PC-3 (cell line): ENCODE measurements at regions not wholly inside any gene's neighbourhood (a gene's known extent, or its start where the extent isn't known, plus 50 kb on each side); places are given as distances from the start of the nearest gene placed in this dataset.

ENCODE experiments used
- ATAC-seq: fragments of 200-7000 bp; cut with Tn5 transposase; 2 replicates; pipeline ENCODE4 v1.9.1; 2020; ENCODE audit warnings: mild to moderate bottlenecking, moderate library complexity
- BruUV-seq: library from RNA; stranded (reverse); fragments of 400-500 nt; replicated peaks from 2 replicates; lab custom pipeline; 2021; lab: Mats Ljungman, UMichigan
- CTCF ChIA-PET: fragments of 300-600 bp; sonication (Branson Sonifier 250); formaldehyde crosslinking; loops from one replicate; lab custom pipeline; 2022; ENCODE audit warnings: antibody characterized with exemption; lab: Charles Lee
- POLR2A ChIA-PET: fragments of 300-600 bp; sonication (Branson Sonifier 250); formaldehyde crosslinking; loops from one replicate; lab custom pipeline; 2022; ENCODE audit warnings: antibody characterized with exemption; ENCODE audit not compliant: unreplicated experiment; lab: Charles Lee
- DNase-seq: peaks from one replicate; pipeline ENCODE4 v3.0.0-alpha.2; 2015
- H2AFZ ChIP-seq: fragments of 300-600 bp; sonication (generic); 2 replicates; pipeline ENCODE4 v1.6.0; 2016; ENCODE audit warnings: antibody characterized with exemption, low read length
- H3F3A ChIP-seq: fragments of 300-600 bp; sonication (generic); one replicate; pipeline ENCODE4 v1.6.0; 2017; ENCODE audit warnings: antibody characterized with exemption, low read length, control low read depth, mild to moderate bottlenecking; ENCODE audit not compliant: unreplicated experiment
- H3K27ac ChIP-seq: fragments of 300-600 bp; sonication (generic); 2 replicates; pipeline ENCODE4 v1.5.1; 2016; ENCODE audit warnings: mild to moderate bottlenecking, low read length
- H3K27me3 ChIP-seq: fragments of 300-600 bp; sonication (generic); 2 replicates; pipeline ENCODE4 v1.6.1; 2016; ENCODE audit warnings: low read length, mixed read lengths
- H3K36me3 ChIP-seq: fragments of 300-600 bp; sonication (generic); 2 replicates; pipeline ENCODE4 v1.6.1; 2016; ENCODE audit warnings: low read depth, mixed run types, low read length, mixed read lengths
- H3K4me1 ChIP-seq: fragments of 300-600 bp; sonication (generic); 2 replicates; pipeline ENCODE4 v1.5.1; 2016; ENCODE audit warnings: low read length; ENCODE audit not compliant: insufficient read depth
- H3K4me2 ChIP-seq: fragments of 300-600 bp; sonication (generic); 2 replicates; pipeline ENCODE4 v1.6.0; 2016; ENCODE audit warnings: low read length
- H3K4me3 ChIP-seq: fragments of 300-600 bp; sonication (generic); 2 replicates; pipeline ENCODE4 v1.5.1; 2016; ENCODE audit warnings: mild to moderate bottlenecking, low read length, mixed read lengths
- H3K79me2 ChIP-seq: fragments of 300-600 bp; sonication (generic); 2 replicates; pipeline ENCODE4 v1.6.1; 2017; ENCODE audit warnings: low read length, mixed read lengths
- H3K9ac ChIP-seq: fragments of 300-600 bp; sonication (generic); 2 replicates; pipeline ENCODE4 v1.6.0; 2016; ENCODE audit warnings: mild to moderate bottlenecking, low read length
- H3K9me2 ChIP-seq: fragments of 300-600 bp; sonication (generic); replicated peaks from 2 replicates; pipeline ENCODE4 v1.6.1; 2016; ENCODE audit warnings: mixed run types, low read length, mixed read lengths
- H3K9me3 ChIP-seq: fragments of 300-600 bp; sonication (generic); 2 replicates; pipeline ENCODE4 v1.6.1; 2016; ENCODE audit warnings: low read length, mixed read lengths
- H4K20me1 ChIP-seq: fragments of 300-600 bp; sonication (generic); 2 replicates; pipeline ENCODE4 v1.6.1; 2016; ENCODE audit warnings: low read length, mixed read lengths
- EZH2 ChIP-seq: fragments of 300-600 bp; sonication (generic); IDR thresholded peaks from one replicate; pipeline ENCODE4 v1.6.1; 2017; ENCODE audit warnings: antibody characterized with exemption, mild to moderate bottlenecking, low read length; ENCODE audit not compliant: unreplicated experiment
- EZH2phosphoT487 ChIP-seq: fragments of 300-600 bp; sonication (generic); IDR thresholded peaks from 2 replicates; pipeline ENCODE4 v1.6.1; 2018; ENCODE audit warnings: mild to moderate bottlenecking, antibody characterized with exemption, low read length, borderline replicate concordance
- intact Hi-C: fragments of 100-400 bp; cut with micrococcal nuclease; formaldehyde crosslinking; loops from 2 replicates; pipeline ENCODE4 v1.9.0; 2023
- TF ChIP-seq, protein P1 (sequence below): fragments of 300-600 bp; sonication (generic); conservative IDR thresholded peaks from 2 replicates; pipeline ENCODE4 v1.5.1; 2017; ENCODE audit warnings: antibody characterized with exemption, low read depth, mild to moderate bottlenecking, low read length

GRCh38 chr13:47673009-47673850 lies 327.8 kb downstream of the SUCLA2 start:
- no peak for ATAC-seq
- no peaks in the 10 kb centered on the region for H3K27me3 ChIP-seq
- CTCF ChIA-PET, result interaction anchor here (0.6 kb wide), 1 partner anchor 253 kb away, joined by 4 read pairs; no protein-coding TSS in a partner anchor
- POLR2A ChIA-PET, result no interaction called here
- no peaks in the 10 kb centered on the region for H3K9me2 ChIP-seq
- H3K9ac ChIP-seq, result no peak overlapping the region
- H2AFZ ChIP-seq, result no peak overlapping the region
- H3K4me1 ChIP-seq, result no peaks in the 10 kb centered on the region
- TF ChIP-seq EZH2phosphoT487, result no peak
- TF ChIP-seq, protein P1, sequence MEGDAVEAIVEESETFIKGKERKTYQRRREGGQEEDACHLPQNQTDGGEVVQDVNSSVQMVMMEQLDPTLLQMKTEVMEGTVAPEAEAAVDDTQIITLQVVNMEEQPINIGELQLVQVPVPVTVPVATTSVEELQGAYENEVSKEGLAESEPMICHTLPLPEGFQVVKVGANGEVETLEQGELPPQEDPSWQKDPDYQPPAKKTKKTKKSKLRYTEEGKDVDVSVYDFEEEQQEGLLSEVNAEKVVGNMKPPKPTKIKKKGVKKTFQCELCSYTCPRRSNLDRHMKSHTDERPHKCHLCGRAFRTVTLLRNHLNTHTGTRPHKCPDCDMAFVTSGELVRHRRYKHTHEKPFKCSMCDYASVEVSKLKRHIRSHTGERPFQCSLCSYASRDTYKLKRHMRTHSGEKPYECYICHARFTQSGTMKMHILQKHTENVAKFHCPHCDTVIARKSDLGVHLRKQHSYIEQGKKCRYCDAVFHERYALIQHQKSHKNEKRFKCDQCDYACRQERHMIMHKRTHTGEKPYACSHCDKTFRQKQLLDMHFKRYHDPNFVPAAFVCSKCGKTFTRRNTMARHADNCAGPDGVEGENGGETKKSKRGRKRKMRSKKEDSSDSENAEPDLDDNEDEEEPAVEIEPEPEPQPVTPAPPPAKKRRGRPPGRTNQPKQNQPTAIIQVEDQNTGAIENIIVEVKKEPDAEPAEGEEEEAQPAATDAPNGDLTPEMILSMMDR, result no peak
- TF ChIP-seq EZH2, result no peak
- H3K4me3 ChIP-seq, result no peak overlapping the region
- no peak overlapping the region for H3K4me2 ChIP-seq
- no peaks in the 10 kb centered on the region for H3K79me2 ChIP-seq
- no TSS peak for BruUV-seq
- no peaks in the 10 kb centered on the region for H3F3A ChIP-seq
- H3K27ac ChIP-seq, result no peak overlapping the region
- H3K9me3 ChIP-seq, result no peaks in the 10 kb centered on the region
- intact Hi-C loops, result no loop called here
- H4K20me1 ChIP-seq, result no peaks in the 10 kb centered on the region
- H3K36me3 ChIP-seq, result no peaks in the 10 kb centered on the region
- peak; percentile 2 for DNase-seq

DNA sequence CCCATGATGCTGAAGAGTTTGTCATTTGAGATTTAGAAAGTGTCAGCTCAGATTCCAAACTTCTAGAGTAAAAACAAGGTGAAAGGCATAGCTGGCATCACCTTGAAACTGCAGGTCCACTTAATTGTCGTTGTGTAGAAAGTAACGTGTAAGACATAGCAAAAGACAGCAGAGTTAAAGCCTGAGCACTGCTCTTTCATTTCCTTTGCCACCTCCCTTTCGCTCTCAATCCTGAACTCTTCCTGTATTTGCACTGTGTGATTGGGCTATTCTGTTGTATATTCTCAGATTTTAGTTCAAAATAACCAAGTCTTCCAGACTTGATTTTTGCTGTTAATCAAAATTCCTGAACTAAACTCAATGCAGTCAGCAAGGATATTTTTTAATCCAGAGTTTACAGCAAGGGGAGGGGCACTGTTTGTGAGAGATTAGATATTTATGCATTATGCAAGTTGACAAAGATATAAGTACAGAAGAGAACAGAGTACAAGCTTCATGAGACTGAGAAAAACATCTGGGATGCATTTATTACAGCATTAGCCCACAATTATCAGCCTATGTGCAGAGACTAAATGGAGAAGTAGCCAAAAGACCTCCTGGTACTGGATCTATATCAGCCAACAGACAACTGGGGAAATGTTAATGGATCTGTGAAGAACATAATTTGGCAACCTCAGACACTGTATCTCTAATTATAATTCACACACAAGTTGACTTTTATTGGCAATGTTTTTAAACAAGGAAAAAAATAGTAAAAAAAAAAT lies 328.6 kb downstream of the SUCLA2 start:
- no peak overlapping the region for H3K27ac ChIP-seq

More for the DNA sequence above, 328.6 kb downstream of the SUCLA2 start:
- Histone ChIP-seq H3K36me3 (no peaks in the 10 kb centered on the region), H3K79me2 (no peaks in the 10 kb centered on the region), H4K20me1 (no peaks in the 10 kb centered on the region), H3K9me3 (no peaks in the 10 kb centered on the region), H3F3A (no peaks in the 10 kb centered on the region), H2AFZ (no peak overlapping the region), H3K4me1 (no peaks in the 10 kb centered on the region), H3K27me3 (no peaks in the 10 kb centered on the region), H3K4me3 (no peak overlapping the region), H3K4me2 (no peak overlapping the region), H3K9ac (no peak overlapping the region), H3K9me2 (no peaks in the 10 kb centered on the region)
- ChIA-PET POLR2A (no interaction called here), CTCF (interaction anchor here (0.6 kb wide), 1 partner anchor 253 kb away, joined by 4 read pairs; no protein-coding TSS in a partner anchor)
- BruUV-seq, result no TSS peak
- ATAC-seq, result no peak
- DNase-seq, result no peak
- TF ChIP-seq, protein P1, result no peak
- TF ChIP-seq EZH2 (no peak), EZH2phosphoT487 (no peak)
- intact Hi-C loops, result no loop called here
